Astrocyte of the cerebellum (primary cell): ENCODE measurements at regions not wholly inside any gene's neighbourhood (a gene's known extent, or its start where the extent isn't known, plus 50 kb on each side); places are given as distances from the start of the nearest gene placed in this dataset.

Source experiments
- DNase-seq: peaks from one replicate; pipeline ENCODE4 v3.0.0-alpha.2; 2011; ENCODE audit warnings: low read depth
- H3K4me3 ChIP-seq: 2 replicates; pipeline ENCODE4 v1.5.1; 2011; ENCODE audit warnings: mild to moderate bottlenecking, low read depth, low read length, moderate library complexity
- in situ Hi-C: cut with HindIII; loops from 2 replicates; pipeline ENCODE4 v1.10.0; 2017; ENCODE audit warnings: low sequenced_read_pairs
- TF ChIP-seq, protein P1 (sequence below): IDR thresholded peaks from 2 replicates; pipeline ENCODE4 v1.5.1; 2012; ENCODE audit warnings: low read length, low read depth, moderate library complexity, mild to moderate bottlenecking; ENCODE audit errors: missing control alignments

DNA sequence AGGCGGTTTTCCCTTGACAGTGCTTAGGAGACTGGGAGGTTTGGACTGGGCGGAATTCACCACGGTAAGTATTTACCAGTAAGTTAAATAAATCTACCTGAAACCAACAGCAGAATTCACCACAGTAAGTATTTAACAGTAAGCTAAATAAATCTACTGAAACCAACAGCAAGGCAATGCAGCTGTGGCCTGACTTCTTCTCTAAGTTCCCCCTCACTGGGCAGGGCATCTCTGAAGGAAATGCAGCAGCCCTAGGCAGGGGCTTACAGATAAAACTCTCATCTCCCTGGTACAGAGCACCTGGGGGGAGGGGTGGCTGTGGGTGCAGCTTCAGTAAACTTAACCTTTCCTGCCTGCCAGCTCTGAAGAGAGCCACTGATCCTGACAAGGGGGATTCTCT, 432.5 kb upstream of the LRRTM1 start:
- no peak for DNase-seq
- no peak overlapping the region for H3K4me3 ChIP-seq
- in situ Hi-C loops: no loop called here

DNA sequence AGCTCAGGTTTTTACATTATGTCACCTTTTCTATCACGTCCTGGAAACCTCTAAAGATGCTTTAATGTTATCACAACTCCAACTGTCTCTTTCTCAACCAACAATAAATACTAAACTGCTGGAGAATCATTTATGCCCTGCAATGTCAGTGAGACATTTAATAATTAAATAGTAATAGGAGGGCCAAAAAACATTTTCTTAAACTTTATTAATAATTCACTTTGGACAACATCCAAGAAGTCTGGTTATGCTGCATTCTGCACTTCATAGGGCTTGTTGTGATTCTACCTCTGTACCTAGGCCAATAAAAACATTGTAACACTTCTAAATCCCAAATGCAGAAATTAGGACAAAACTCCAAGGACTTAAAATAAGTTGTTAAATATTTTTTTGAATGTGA, 420.4 kb upstream of the LRRTM1 start:
- in situ Hi-C loops: no loop called here
- H3K4me3 ChIP-seq: no peak overlapping the region
- TF ChIP-seq, protein P1, sequence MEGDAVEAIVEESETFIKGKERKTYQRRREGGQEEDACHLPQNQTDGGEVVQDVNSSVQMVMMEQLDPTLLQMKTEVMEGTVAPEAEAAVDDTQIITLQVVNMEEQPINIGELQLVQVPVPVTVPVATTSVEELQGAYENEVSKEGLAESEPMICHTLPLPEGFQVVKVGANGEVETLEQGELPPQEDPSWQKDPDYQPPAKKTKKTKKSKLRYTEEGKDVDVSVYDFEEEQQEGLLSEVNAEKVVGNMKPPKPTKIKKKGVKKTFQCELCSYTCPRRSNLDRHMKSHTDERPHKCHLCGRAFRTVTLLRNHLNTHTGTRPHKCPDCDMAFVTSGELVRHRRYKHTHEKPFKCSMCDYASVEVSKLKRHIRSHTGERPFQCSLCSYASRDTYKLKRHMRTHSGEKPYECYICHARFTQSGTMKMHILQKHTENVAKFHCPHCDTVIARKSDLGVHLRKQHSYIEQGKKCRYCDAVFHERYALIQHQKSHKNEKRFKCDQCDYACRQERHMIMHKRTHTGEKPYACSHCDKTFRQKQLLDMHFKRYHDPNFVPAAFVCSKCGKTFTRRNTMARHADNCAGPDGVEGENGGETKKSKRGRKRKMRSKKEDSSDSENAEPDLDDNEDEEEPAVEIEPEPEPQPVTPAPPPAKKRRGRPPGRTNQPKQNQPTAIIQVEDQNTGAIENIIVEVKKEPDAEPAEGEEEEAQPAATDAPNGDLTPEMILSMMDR: no peak
- DNase-seq: no peak

More for the DNA sequence above, 432.5 kb upstream of the LRRTM1 start:
- TF ChIP-seq, protein P1: no peak

DNA sequence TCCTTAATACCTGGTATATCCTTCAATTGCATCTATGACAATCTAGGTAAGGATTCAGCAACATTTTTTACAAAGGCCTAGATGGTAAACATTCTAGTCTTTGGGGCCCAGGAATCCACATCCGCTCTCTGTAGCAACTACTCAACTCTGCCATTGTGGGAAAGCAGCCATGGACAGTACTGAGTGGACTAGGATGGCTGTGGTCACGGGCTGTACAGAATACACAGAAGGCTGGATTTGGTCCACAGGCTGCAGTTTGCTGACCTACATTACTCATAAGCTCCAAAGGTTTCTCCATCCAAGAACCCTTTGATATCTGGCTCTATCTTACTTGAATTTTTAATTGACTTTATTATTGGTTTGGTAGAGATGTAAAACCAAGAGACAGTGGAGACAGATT, 418.3 kb upstream of the LRRTM1 start:
- DNase-seq: no peak
- in situ Hi-C loops: no loop called here
- no peak overlapping the region for H3K4me3 ChIP-seq
- TF ChIP-seq, protein P1: no peak

DNA sequence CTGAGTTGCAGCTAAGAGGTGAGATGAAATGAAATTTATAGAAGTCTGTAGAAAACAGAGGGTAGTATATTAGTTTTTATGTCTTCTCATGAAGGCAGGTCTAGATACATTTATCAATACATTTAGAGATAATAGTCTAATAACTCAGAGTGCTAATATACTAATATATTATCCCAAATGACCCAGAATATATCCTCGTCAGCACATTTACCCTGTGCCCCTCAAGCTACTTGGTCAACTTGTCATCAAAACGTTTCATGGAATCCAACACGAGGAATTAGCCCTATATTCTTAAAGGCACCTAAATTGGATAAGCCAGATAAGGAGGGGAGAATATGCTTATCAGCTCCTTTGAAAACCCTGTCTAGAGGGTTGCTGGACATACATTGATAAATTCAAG, 415.1 kb upstream of the LRRTM1 start:
- in situ Hi-C loops: no loop called here
- DNase-seq: no peak
- no peak overlapping the region for H3K4me3 ChIP-seq
- TF ChIP-seq, protein P1: no peak

DNA sequence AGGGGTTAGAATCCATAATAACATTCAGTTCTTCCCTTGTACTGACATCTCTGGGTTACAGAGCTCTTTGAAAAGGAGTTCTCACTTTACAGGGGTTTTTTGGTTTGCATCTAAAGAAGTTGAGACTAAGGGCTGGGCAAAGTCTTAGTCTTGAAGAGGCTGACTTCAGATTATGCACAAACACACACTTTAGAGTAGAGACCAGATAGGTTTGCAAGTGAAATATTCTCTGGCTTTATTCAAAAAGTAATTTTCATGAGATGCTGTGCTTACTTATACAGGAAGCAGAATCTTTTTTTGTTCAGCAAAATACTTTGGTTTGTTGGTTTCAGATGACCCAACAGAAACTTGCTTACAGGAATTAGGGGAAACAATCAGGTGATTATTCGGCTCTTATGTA, 410.9 kb upstream of the LRRTM1 start:
- no peak overlapping the region for H3K4me3 ChIP-seq
- in situ Hi-C loops: no loop called here
- DNase-seq: no peak
- TF ChIP-seq, protein P1: no peak

DNA sequence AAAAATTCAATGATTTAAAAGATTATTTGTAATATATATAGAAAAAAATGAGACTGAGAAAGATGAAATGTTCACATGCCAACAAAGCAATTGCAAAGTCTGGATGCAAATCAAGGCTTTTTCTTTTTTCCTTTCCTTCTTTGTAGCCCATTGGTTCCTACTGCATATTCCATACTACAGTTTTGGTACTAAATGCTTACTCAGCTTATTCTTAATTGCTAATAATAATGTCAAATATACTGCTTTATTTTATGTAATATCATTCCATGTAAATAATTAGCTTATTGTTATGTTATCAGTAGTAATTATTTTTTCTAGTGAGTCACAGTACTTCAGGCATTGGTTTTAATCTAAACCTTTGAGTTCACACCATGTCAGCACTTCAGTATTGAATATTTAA, 407.4 kb upstream of the LRRTM1 start:
- TF ChIP-seq, protein P1: no peak
- in situ Hi-C loops: no loop called here
- no peak for DNase-seq
- H3K4me3 ChIP-seq: no peak overlapping the region

DNA sequence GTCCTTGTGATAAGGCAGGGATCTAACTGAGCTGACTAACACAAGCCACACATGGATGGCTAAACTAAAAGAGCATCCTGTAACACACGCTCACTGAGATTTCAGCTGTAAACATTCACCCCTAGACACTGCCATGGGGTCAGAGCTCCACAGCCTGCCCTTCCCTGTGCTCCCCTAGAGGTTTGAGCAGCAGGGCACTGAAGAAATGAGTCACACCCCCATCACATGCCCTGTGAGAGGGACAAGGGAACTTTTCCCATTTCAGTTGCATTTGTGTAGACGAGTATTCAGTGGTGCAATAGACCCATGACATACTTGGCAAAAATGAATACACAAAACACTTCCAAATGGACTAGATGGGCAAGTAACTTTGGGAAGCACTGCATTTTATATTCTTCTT, 402.4 kb upstream of the LRRTM1 start:
- in situ Hi-C loops: no loop called here
- no peak overlapping the region for H3K4me3 ChIP-seq
- DNase-seq: no peak
- TF ChIP-seq, protein P1: no peak
